Dendritic cell treated with granulocyte-macrophage colony-stimulating factor and Interleukin-4, amounts not matched to agents 40 ng/mL and 50 ng/mL, for 4 days (primary cell): ENCODE measurements at regions not wholly inside any gene's neighbourhood (a gene's known extent, or its start where the extent isn't known, plus 50 kb on each side); places are given as distances from the start of the nearest gene placed in this dataset.

Experiments used
- H3K27ac Mint-ChIP-seq: one replicate; pipeline ENCODE4 v1.8.0; 2022; ENCODE audit warnings: mild to moderate bottlenecking, mixed read lengths
- H3K27me3 Mint-ChIP-seq: one replicate; pipeline ENCODE4 v1.8.0; 2022; ENCODE audit warnings: mild to moderate bottlenecking, mixed read lengths
- H3K36me3 Mint-ChIP-seq: one replicate; pipeline ENCODE4 v1.8.0; 2022; ENCODE audit warnings: low read depth, mixed read lengths
- H3K4me1 Mint-ChIP-seq: one replicate; pipeline ENCODE4 v1.8.0; 2022; ENCODE audit warnings: low read depth, mixed read lengths
- H3K4me3 Mint-ChIP-seq: one replicate; pipeline ENCODE4 v1.8.0; 2022; ENCODE audit warnings: mild to moderate bottlenecking, moderate library complexity, mixed read lengths
- H3K9me3 Mint-ChIP-seq: one replicate; pipeline ENCODE4 v1.8.0; 2022; ENCODE audit warnings: mixed read lengths
- intact Hi-C: fragments of 100-400 bp; cut with micrococcal nuclease; formaldehyde crosslinking; loops from one replicate; pipeline ENCODE4 v1.15.0; 2022

GRCh38 chr13:40292108-40292507 is 374.3 kb downstream of the FOXO1 start:
- intact Hi-C loops = no loop called here
- Mint-ChIP-seq H3K36me3 (no peaks in the 10 kb centered on the region), H3K27me3 (no peaks in the 10 kb centered on the region), H3K4me3 (no peak overlapping the region), H3K27ac (no peak overlapping the region), H3K9me3 (peaks cover 9% of the 10 kb centered on the region), H3K4me1 (no peaks in the 10 kb centered on the region)

- H3K36me3 Mint-ChIP-seq = no peaks in the 10 kb centered on the region
- H3K27me3 Mint-ChIP-seq = no peaks in the 10 kb centered on the region
- H3K4me3 Mint-ChIP-seq = no peak overlapping the region
- intact Hi-C loops = no loop called here
- peaks cover 9% of the 10 kb centered on the region for H3K9me3 Mint-ChIP-seq
- H3K27ac Mint-ChIP-seq = no peak overlapping the region
- no peaks in the 10 kb centered on the region for H3K4me1 Mint-ChIP-seq
These were observed 373.9 kb downstream of the FOXO1 start for GRCh38 chr13:40292536-40292935.

GRCh38 chr13:40302351-40302750 is 364.1 kb downstream of the FOXO1 start:
- no peaks in the 10 kb centered on the region for H3K4me1 Mint-ChIP-seq
- H3K4me3 Mint-ChIP-seq = no peak overlapping the region
- intact Hi-C loops = no loop called here
- no peaks in the 10 kb centered on the region for H3K36me3 Mint-ChIP-seq
- H3K27me3 Mint-ChIP-seq = no peaks in the 10 kb centered on the region
- H3K27ac Mint-ChIP-seq = no peak overlapping the region
- H3K9me3 Mint-ChIP-seq = peaks cover 37% of the 10 kb centered on the region

- intact Hi-C loops = no loop called here
- no peaks in the 10 kb centered on the region for H3K4me1 Mint-ChIP-seq
- H3K9me3 Mint-ChIP-seq = peaks cover 41% of the 10 kb centered on the region
- no peak overlapping the region for H3K4me3 Mint-ChIP-seq
- H3K27me3 Mint-ChIP-seq = no peaks in the 10 kb centered on the region
- no peaks in the 10 kb centered on the region for H3K36me3 Mint-ChIP-seq
- no peak overlapping the region for H3K27ac Mint-ChIP-seq
These were observed 362.1 kb downstream of the FOXO1 start for GRCh38 chr13:40304391-40304790.

- intact Hi-C loops = no loop called here
- Mint-ChIP-seq H3K9me3 (peaks cover 38% of the 10 kb centered on the region), H3K27ac (no peak overlapping the region), H3K36me3 (no peaks in the 10 kb centered on the region), H3K27me3 (no peaks in the 10 kb centered on the region), H3K4me1 (no peaks in the 10 kb centered on the region), H3K4me3 (no peak overlapping the region)
These were observed 359.6 kb downstream of the FOXO1 start for GRCh38 chr13:40306817-40307216.

GRCh38 chr13:40309881-40310280 is 356.6 kb downstream of the FOXO1 start:
- Mint-ChIP-seq H3K36me3 (no peaks in the 10 kb centered on the region), H3K27ac (no peak overlapping the region), H3K9me3 (peaks cover 28% of the 10 kb centered on the region), H3K4me3 (no peak overlapping the region), H3K27me3 (peaks cover under 1% of the 10 kb centered on the region), H3K4me1 (no peaks in the 10 kb centered on the region)
- intact Hi-C loops = no loop called here

- H3K9me3 Mint-ChIP-seq = peaks cover 19% of the 10 kb centered on the region
- H3K27me3 Mint-ChIP-seq = peaks cover 11% of the 10 kb centered on the region
- no peak overlapping the region for H3K27ac Mint-ChIP-seq
- no peaks in the 10 kb centered on the region for H3K36me3 Mint-ChIP-seq
- intact Hi-C loops = no loop called here
- H3K4me1 Mint-ChIP-seq = no peaks in the 10 kb centered on the region
- H3K4me3 Mint-ChIP-seq = no peak overlapping the region
These were observed 354.9 kb downstream of the FOXO1 start for GRCh38 chr13:40311356-40312101.

- no peaks in the 10 kb centered on the region for H3K36me3 Mint-ChIP-seq
- intact Hi-C loops = no loop called here
- no peak overlapping the region for H3K4me3 Mint-ChIP-seq
- peaks cover 11% of the 10 kb centered on the region for H3K27me3 Mint-ChIP-seq
- no peaks in the 10 kb centered on the region for H3K9me3 Mint-ChIP-seq
- peaks cover 5% of the 10 kb centered on the region for H3K4me1 Mint-ChIP-seq
- no peak overlapping the region for H3K27ac Mint-ChIP-seq
These were observed 352.9 kb downstream of the FOXO1 start for GRCh38 chr13:40313269-40314200.

GRCh38 chr13:40315416-40316064 is 350.9 kb downstream of the FOXO1 start:
- H3K27ac Mint-ChIP-seq = no peak overlapping the region
- H3K9me3 Mint-ChIP-seq = no peaks in the 10 kb centered on the region
- intact Hi-C loops = no loop called here
- no peaks in the 10 kb centered on the region for H3K36me3 Mint-ChIP-seq
- H3K4me3 Mint-ChIP-seq = no peak overlapping the region
- H3K4me1 Mint-ChIP-seq = peaks cover 5% of the 10 kb centered on the region
- H3K27me3 Mint-ChIP-seq = peaks cover 11% of the 10 kb centered on the region

GRCh38 chr13:40316301-40316700 is 350.1 kb downstream of the FOXO1 start:
- H3K4me1 Mint-ChIP-seq = peaks cover 5% of the 10 kb centered on the region
- no peaks in the 10 kb centered on the region for H3K36me3 Mint-ChIP-seq
- intact Hi-C loops = no loop called here
- H3K9me3 Mint-ChIP-seq = no peaks in the 10 kb centered on the region
- H3K27ac Mint-ChIP-seq = no peak overlapping the region
- H3K4me3 Mint-ChIP-seq = no peak overlapping the region
- H3K27me3 Mint-ChIP-seq = peaks cover 11% of the 10 kb centered on the region

- Mint-ChIP-seq H3K4me3 (no peak overlapping the region), H3K27ac (no peak overlapping the region), H3K4me1 (peaks cover 5% of the 10 kb centered on the region), H3K9me3 (no peaks in the 10 kb centered on the region), H3K27me3 (peaks cover 11% of the 10 kb centered on the region), H3K36me3 (no peaks in the 10 kb centered on the region)
- intact Hi-C loops = no loop called here
These were observed 348.5 kb downstream of the FOXO1 start for GRCh38 chr13:40317980-40318327.

GRCh38 chr13:40318366-40318765 is 348.1 kb downstream of the FOXO1 start:
- Mint-ChIP-seq H3K4me1 (peaks cover 5% of the 10 kb centered on the region), H3K36me3 (no peaks in the 10 kb centered on the region)

GRCh38 chr13:40319699-40320579 is 346.5 kb downstream of the FOXO1 start:
- no peak overlapping the region for H3K27ac Mint-ChIP-seq
- no peaks in the 10 kb centered on the region for H3K36me3 Mint-ChIP-seq
- intact Hi-C loops = no loop called here
- peaks cover 11% of the 10 kb centered on the region for H3K27me3 Mint-ChIP-seq
- H3K4me1 Mint-ChIP-seq = peaks cover 5% of the 10 kb centered on the region
- H3K9me3 Mint-ChIP-seq = peaks cover 8% of the 10 kb centered on the region
- no peak overlapping the region for H3K4me3 Mint-ChIP-seq

More at GRCh38 chr13:40318366-40318765, 348.1 kb downstream of the FOXO1 start:
- Mint-ChIP-seq H3K9me3 (no peaks in the 10 kb centered on the region), H3K27ac (no peak overlapping the region), H3K4me3 (no peak overlapping the region), H3K27me3 (peaks cover 11% of the 10 kb centered on the region)
- intact Hi-C loops = no loop called here
